ENCODE measurements at regions not wholly inside any gene's neighbourhood (a gene's known extent, or its start where the extent isn't known, plus 50 kb on each side); places are given as distances from the start of the nearest gene placed in this dataset.
"Not testable (repeated sequence)": the region's sequence is repeated elsewhere in the genome, so short reads cannot be mapped to it uniquely, and the experiment has no call there.

- peak overlapping the region; percentile 10; the same call in 1 of the 2 replicates for H3K4me3 ChIP-seq
- no peaks in the 10 kb centered on the region for H3K36me3 ChIP-seq (ENCODE audit: insufficient read depth, low read length)
- H3K27ac ChIP-seq = peak overlapping the region; percentile 60; the same call in 1 of the 2 replicates
- H3K9ac ChIP-seq (ENCODE audit: insufficient read length) = no peak overlapping the region
- DNase-seq (ENCODE audit: low read depth, low spot score) = no peak
- TF ChIP-seq FOXP2 (optimal IDR thresholded peaks at IDR 0.05; ENCODE audit: control extremely low read depth, extremely low read length, insufficient read depth) (peak; percentile 47), EZH2 (IDR thresholded peaks at IDR 0.05) (no peak), POLR2AphosphoS5 (IDR thresholded peaks at IDR 0.05; ENCODE audit: borderline replicate concordance, low read depth, low read length) (no peak)
- no peaks in the 10 kb centered on the region for H3K9me3 ChIP-seq (ENCODE audit: low read depth, low read length)
Measured at GRCh38 chr9:75788006-75788634, 102.4 kb upstream of the PCSK5 start.

GRCh38 chr9:75797085-75797580 is 93.3 kb upstream of the PCSK5 start:
- Histone ChIP-seq H3K9ac (ENCODE audit: insufficient read length) (no peak overlapping the region), H3K4me3 (no peak overlapping the region), H3K9me3 (ENCODE audit: low read depth, low read length) (no peaks in the 10 kb centered on the region), H3K36me3 (ENCODE audit: insufficient read depth, low read length) (no peaks in the 10 kb centered on the region), H3K27ac (no peak overlapping the region)
- DNase-seq (ENCODE audit: low read depth, low spot score) = no peak
- no peak for TF ChIP-seq FOXP2 (optimal IDR thresholded peaks at IDR 0.05; ENCODE audit: control extremely low read depth, extremely low read length, insufficient read depth)

DNA sequence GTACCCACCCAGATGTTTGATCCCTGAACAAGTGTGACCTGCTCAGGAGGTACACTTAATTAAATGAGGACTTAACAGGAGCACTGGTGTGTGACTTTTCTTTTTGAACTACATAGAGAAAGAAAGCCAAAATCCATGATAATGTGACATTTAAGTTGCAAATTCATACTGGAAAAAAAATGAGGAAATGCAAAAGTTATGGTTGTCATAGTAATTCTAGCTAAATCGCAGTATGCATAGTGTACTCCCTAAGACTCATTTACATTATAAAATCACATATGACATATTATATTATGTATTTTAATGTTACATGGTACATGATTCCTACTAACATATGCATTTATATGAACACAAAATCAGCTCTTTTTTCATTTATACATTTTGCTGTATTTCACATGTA is 92.0 kb upstream of the PCSK5 start:
- Histone ChIP-seq H3K9ac (ENCODE audit: insufficient read length) (no peak overlapping the region), H3K36me3 (ENCODE audit: insufficient read depth, low read length) (no peaks in the 10 kb centered on the region), H3K9me3 (ENCODE audit: low read depth, low read length) (no peaks in the 10 kb centered on the region), H3K27ac (no peak overlapping the region), H3K4me3 (no peak overlapping the region)
- no peak for TF ChIP-seq FOXP2 (optimal IDR thresholded peaks at IDR 0.05; ENCODE audit: control extremely low read depth, extremely low read length, insufficient read depth)
- no peak for TF ChIP-seq POLR2AphosphoS5 (IDR thresholded peaks at IDR 0.05; ENCODE audit: borderline replicate concordance, low read depth, low read length)
- no peak for TF ChIP-seq EZH2 (IDR thresholded peaks at IDR 0.05)
- no peak for DNase-seq (ENCODE audit: low read depth, low spot score)

DNA sequence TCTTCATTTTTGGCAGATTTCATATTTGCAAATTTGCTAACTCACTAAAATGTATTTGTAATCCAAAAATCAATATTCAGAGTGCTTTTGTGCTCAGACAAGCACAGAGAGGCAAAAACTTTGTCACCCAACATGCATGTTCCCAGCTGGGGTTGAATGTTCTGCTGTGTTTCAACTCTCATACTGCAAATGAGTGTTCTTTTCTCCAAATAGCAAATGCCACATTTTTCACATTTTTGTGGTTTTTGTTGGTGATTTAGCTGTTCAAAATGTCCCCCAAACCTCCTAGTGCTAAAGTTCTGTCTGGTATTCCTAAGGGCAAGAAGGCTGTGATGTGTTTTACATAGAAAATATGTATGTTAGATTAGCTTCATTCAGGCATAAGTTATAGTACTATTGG is 87.3 kb upstream of the PCSK5 start:
- peak overlapping the region; percentile 94 for H3K27ac ChIP-seq
- no peaks in the 10 kb centered on the region for H3K36me3 ChIP-seq (ENCODE audit: insufficient read depth, low read length)
- TF ChIP-seq POLR2AphosphoS5 (IDR thresholded peaks at IDR 0.05; ENCODE audit: borderline replicate concordance, low read depth, low read length) = no peak
- no peak for TF ChIP-seq EZH2 (IDR thresholded peaks at IDR 0.05)
- no peaks in the 10 kb centered on the region for H3K9me3 ChIP-seq (ENCODE audit: low read depth, low read length)
- DNase-seq (ENCODE audit: low read depth, low spot score) = peak; percentile 42
- peak overlapping the region; percentile 52 for H3K4me3 ChIP-seq
- H3K9ac ChIP-seq (ENCODE audit: insufficient read length) = peak overlapping the region; percentile 52

DNA sequence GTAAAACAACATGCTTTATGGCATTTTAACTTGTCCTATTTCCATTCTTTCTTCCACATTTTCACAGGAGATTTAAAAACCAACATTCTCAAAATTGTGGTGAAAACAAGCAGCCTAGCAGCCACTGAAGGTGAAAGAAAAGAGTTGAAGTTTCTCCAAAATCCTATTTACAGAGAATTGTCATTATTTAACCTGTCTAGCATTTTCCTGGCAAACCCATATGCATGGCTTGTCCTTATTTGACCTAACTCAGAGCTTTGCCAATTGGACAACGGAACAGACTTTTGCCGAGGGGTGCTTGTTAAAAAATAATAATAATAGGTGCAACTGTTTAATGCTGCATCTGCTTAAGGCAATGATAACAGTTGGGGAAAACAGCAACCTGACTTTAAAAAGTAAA is 80.4 kb upstream of the PCSK5 start:
- no peak overlapping the region for H3K4me3 ChIP-seq
- no peak overlapping the region for H3K9ac ChIP-seq (ENCODE audit: insufficient read length)
- TF ChIP-seq EZH2 (IDR thresholded peaks at IDR 0.05) = no peak
- no peak for TF ChIP-seq POLR2AphosphoS5 (IDR thresholded peaks at IDR 0.05; ENCODE audit: borderline replicate concordance, low read depth, low read length)
- TF ChIP-seq FOXP2 (optimal IDR thresholded peaks at IDR 0.05; ENCODE audit: control extremely low read depth, extremely low read length, insufficient read depth) = no peak
- H3K36me3 ChIP-seq (ENCODE audit: insufficient read depth, low read length) = no peaks in the 10 kb centered on the region
- no peak overlapping the region for H3K27ac ChIP-seq
- H3K9me3 ChIP-seq (ENCODE audit: low read depth, low read length) = no peaks in the 10 kb centered on the region; the same call in 1 of the 2 replicates
- DNase-seq (ENCODE audit: low read depth, low spot score) = no peak

DNA sequence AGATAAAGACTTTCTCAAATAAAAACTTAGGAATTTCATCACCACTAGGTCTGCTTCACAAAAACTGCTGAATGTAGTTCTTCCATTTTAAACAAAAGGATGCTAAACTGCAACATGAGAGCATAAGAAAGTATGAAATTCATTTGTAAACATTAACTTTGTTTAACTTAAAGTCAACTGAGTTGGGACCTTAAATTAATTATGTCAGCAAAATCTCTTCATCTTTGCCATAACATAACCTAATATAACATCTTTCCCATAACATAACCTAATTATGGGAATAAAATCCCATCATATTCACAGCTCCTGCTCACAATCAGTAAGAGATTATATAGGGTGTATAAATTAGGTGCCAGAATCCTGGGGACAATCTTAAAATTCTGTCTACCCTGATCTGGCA is 78.8 kb upstream of the PCSK5 start:
- no peak for TF ChIP-seq POLR2AphosphoS5 (IDR thresholded peaks at IDR 0.05; ENCODE audit: borderline replicate concordance, low read depth, low read length)
- no peak for TF ChIP-seq FOXP2 (optimal IDR thresholded peaks at IDR 0.05; ENCODE audit: control extremely low read depth, extremely low read length, insufficient read depth)
- no peak for TF ChIP-seq EZH2 (IDR thresholded peaks at IDR 0.05)
- DNase-seq (ENCODE audit: low read depth, low spot score) = no peak
- no peak overlapping the region for H3K27ac ChIP-seq
- H3K9ac ChIP-seq (ENCODE audit: insufficient read length) = no peak overlapping the region
- H3K36me3 ChIP-seq (ENCODE audit: insufficient read depth, low read length) = no peaks in the 10 kb centered on the region
- H3K4me3 ChIP-seq = no peak overlapping the region
- no peaks in the 10 kb centered on the region; the same call in 1 of the 2 replicates for H3K9me3 ChIP-seq (ENCODE audit: low read depth, low read length)

DNA sequence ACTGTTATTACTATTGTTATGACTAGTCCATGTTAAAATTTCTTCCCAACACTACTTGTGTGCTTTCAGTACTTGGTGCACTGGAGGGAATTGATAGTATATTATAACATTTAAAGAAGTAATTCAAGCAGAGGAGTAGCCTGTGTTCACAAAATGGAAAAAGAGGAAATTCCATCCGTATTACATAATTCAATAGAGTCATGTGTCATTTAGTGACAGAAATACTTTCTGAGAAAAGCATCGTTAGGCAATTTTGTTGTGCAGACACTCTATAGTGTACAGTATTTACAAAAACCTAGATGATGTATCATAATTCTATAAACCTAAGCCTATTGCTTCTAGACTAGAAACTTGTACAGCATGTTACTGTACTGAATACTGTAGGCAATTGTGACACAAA is 78.3 kb upstream of the PCSK5 start:
- no peak overlapping the region for H3K9ac ChIP-seq (ENCODE audit: insufficient read length)
- no peak overlapping the region for H3K4me3 ChIP-seq
- no peaks in the 10 kb centered on the region for H3K36me3 ChIP-seq (ENCODE audit: insufficient read depth, low read length)
- no peak for DNase-seq (ENCODE audit: low read depth, low spot score)
- no peak overlapping the region for H3K27ac ChIP-seq
- TF ChIP-seq EZH2 (IDR thresholded peaks at IDR 0.05) (no peak), POLR2AphosphoS5 (IDR thresholded peaks at IDR 0.05; ENCODE audit: borderline replicate concordance, low read depth, low read length) (no peak), FOXP2 (optimal IDR thresholded peaks at IDR 0.05; ENCODE audit: control extremely low read depth, extremely low read length, insufficient read depth) (no peak)
- H3K9me3 ChIP-seq (ENCODE audit: low read depth, low read length) = no peaks in the 10 kb centered on the region; the same call in 1 of the 2 replicates

DNA sequence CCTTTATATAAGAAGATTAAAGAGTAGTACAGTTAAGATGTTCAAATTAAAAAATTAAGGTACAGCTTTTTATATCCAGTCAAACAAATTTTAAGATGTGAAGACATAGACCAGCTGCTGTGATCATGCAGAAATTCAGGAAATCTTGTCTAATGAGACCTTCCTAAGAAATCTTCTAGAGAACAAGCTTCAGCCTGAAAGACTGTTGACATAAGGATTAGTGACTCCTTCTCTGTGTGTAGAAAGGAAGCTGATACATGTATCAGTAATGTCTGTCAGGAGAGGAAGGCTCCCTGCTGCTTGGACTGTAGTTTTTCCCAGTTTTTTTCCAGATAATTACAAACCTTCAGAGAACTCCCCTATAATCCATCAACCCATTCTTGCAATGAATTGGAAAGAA is 75.8 kb upstream of the PCSK5 start:
- H3K9ac ChIP-seq (ENCODE audit: insufficient read length) = no peak overlapping the region
- H3K9me3 ChIP-seq (ENCODE audit: low read depth, low read length) = no peaks in the 10 kb centered on the region; the same call in 1 of the 2 replicates
- TF ChIP-seq FOXP2 (optimal IDR thresholded peaks at IDR 0.05; ENCODE audit: control extremely low read depth, extremely low read length, insufficient read depth) (no peak), EZH2 (IDR thresholded peaks at IDR 0.05) (no peak), POLR2AphosphoS5 (IDR thresholded peaks at IDR 0.05; ENCODE audit: borderline replicate concordance, low read depth, low read length) (no peak)
- no peak overlapping the region for H3K27ac ChIP-seq
- no peak overlapping the region for H3K4me3 ChIP-seq
- H3K36me3 ChIP-seq (ENCODE audit: insufficient read depth, low read length) = no peaks in the 10 kb centered on the region
- DNase-seq (ENCODE audit: low read depth, low spot score) = no peak

DNA sequence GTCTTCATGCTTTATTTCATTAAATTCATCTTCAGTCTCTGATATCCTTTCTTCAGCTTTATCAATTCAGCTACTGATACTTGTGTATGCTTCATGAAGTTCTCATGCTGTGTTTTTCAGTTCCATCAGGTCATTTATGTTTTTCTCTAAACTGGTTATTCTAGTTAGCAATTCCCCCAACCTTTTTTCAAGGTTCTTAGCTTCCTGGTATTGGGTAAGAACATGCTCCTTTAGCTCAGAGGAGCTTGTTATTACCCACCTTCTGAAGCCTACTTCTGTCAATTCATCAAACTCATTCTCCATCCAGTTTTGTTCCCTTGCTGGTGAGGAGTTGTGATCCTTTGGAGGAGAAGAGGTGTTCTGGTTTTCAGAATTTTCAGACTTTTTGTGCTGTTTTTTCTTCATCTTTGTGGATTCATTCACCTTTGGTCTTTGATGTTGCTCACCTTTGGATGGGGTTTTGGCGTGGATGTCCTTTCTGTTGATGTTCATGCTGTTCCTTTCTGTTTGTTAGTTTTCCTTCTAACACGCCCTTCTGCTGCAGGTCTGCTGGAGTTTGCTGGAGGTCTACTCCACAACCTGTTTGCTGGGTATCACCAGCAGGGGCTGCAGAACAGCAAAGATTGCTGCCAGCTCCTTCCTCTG is 69.9 kb upstream of the PCSK5 start:
- H3K27ac ChIP-seq; H3K4me3 ChIP-seq; H3K9ac ChIP-seq (ENCODE audit: insufficient read length); H3K36me3 ChIP-seq (ENCODE audit: insufficient read depth, low read length); H3K9me3 ChIP-seq (ENCODE audit: low read depth, low read length); DNase-seq (ENCODE audit: low read depth, low spot score): not testable (repeated sequence)
